Fibroblast of the aortic adventitia (primary cell): ENCODE measurements at regions not wholly inside any gene's neighbourhood (a gene's known extent, or its start where the extent isn't known, plus 50 kb on each side); places are given as distances from the start of the nearest gene placed in this dataset.

Experiments used
- DNase-seq: peaks from one replicate; pipeline ENCODE4 v3.0.0-alpha.2; 2010; ENCODE audit warnings: low read depth
- H3K4me3 ChIP-seq: 2 replicates; pipeline ENCODE4 v1.5.1; 2011; ENCODE audit warnings: low read depth, mild to moderate bottlenecking, control low read depth, low read length, moderate library complexity
- TF ChIP-seq, protein P1 (sequence below): IDR thresholded peaks from 2 replicates; pipeline ENCODE4 v1.5.1; 2011; ENCODE audit warnings: mild to moderate bottlenecking, low read length, control low read depth, inconsistent platforms; ENCODE audit not compliant: insufficient read depth

DNA sequence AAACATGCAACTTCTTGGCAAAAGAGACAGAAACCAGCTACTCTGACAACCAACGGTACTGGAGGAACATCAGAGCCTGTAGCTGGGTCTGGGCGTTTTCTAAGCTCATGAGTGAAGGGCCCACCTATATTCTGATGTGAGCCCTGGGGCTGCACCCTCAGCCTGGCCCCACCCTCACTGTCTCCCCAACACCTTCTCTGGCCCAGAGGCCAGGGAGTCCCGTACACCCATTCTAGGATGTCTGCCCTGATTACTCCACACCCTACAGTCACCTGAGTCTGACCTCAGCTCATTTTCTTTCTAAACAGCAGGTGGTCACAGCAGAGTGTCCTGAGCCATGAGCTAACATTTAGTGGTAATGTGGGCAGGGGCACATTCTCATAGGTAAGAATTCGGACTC is 439.2 kb downstream of the MATN1 start:
- TF ChIP-seq, protein P1, sequence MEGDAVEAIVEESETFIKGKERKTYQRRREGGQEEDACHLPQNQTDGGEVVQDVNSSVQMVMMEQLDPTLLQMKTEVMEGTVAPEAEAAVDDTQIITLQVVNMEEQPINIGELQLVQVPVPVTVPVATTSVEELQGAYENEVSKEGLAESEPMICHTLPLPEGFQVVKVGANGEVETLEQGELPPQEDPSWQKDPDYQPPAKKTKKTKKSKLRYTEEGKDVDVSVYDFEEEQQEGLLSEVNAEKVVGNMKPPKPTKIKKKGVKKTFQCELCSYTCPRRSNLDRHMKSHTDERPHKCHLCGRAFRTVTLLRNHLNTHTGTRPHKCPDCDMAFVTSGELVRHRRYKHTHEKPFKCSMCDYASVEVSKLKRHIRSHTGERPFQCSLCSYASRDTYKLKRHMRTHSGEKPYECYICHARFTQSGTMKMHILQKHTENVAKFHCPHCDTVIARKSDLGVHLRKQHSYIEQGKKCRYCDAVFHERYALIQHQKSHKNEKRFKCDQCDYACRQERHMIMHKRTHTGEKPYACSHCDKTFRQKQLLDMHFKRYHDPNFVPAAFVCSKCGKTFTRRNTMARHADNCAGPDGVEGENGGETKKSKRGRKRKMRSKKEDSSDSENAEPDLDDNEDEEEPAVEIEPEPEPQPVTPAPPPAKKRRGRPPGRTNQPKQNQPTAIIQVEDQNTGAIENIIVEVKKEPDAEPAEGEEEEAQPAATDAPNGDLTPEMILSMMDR: no peak
- no peak overlapping the region for H3K4me3 ChIP-seq
- no peak for DNase-seq

DNA sequence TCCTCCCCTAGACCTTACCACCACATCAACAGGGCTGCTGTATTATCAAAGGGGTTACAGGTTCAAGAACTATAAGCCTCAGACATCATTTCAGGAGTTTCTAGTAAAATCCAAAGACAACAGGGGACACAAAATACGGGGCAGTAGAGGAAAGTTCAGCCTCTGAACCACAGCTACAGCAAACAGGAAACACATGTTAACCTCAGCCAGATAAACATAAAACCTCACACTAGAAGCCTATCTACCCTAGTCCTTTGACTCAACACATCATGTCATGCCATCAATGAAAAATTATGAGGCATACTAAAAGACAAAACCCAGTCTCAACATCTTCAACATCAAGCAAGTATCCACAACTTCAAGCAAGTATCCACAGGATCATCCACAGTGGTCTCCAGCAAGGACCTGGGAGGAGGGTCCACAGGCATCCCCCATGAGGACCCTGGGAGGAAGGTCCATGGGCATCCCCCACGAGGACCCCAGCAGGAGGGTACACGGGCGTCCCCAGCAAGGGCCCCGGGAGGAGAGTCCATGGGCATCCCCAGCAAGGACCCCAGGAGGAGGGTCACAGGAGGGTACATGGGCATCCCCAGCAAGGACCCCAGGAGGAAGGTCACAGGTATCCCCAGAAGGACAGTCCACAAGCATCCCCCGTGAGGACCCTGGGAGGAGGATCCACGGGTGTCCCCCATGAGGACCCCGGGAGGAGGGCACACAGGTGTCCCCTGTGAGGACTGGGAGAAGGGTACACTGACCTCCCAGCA is 440.0 kb downstream of the MATN1 start:
- no peak for DNase-seq
- H3K4me3 ChIP-seq: no peak overlapping the region
- TF ChIP-seq, protein P1: no peak

DNA sequence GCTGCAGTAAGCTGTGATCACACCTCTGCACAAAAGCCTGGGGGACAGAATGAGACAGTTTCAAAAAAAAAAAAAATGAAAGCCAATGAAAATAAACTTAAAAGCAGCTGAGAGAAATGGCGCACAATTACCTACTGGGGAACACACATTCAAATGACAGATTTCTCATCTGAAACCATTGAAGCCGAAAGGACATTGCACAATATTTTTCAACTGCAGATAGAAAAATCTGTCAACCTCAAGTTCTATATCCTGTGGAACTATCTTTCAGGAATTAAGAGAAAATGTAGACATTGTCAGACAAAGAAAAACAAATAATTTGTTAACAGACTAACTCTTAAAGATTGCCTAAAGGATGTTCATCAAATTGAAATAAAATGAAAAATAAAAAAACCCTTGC is 442.8 kb downstream of the MATN1 start:
- TF ChIP-seq, protein P1: no peak
- no peak overlapping the region for H3K4me3 ChIP-seq
- DNase-seq: no peak

DNA sequence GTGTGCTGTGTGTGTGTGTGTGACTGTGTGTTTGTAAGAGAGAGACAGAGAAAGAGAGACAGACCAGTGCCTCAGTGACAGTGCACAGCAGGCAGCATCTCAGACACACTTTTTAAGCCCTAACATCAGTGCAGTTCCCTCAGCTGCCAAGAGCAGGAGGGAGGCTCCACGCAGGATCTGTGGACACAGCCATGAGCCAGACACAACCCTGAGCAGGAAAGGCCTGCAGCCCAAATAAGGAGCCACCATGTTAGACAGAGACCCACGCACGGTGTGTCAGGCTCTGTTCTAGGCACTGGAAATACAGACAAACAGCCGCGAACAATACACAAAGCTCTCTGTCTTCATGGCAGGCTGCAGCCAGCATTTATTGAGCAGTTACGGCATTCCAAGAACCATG is 445.5 kb downstream of the MATN1 start:
- DNase-seq: no peak
- TF ChIP-seq, protein P1: no peak
- H3K4me3 ChIP-seq: no peak overlapping the region

DNA sequence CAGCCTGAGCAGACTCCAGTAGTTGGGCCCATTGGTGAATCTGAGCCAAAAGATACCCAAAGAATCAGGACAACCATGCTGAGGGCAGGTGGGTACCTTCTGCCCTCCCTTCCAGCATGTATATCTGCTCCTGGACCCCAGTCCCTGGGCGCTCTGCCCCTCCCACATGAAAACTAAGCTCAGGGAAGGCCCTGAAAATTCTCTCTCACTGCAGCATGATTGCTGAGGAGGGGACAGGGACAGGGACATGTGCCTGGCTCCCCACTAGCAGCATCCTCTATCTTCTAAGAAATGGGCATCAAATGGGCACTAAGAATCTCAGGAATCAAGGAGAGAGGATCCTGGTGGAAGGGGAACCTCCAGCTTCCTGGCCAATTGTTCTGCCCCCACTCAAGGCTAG is 446.0 kb downstream of the MATN1 start:
- no peak overlapping the region for H3K4me3 ChIP-seq
- TF ChIP-seq, protein P1: no peak

DNA sequence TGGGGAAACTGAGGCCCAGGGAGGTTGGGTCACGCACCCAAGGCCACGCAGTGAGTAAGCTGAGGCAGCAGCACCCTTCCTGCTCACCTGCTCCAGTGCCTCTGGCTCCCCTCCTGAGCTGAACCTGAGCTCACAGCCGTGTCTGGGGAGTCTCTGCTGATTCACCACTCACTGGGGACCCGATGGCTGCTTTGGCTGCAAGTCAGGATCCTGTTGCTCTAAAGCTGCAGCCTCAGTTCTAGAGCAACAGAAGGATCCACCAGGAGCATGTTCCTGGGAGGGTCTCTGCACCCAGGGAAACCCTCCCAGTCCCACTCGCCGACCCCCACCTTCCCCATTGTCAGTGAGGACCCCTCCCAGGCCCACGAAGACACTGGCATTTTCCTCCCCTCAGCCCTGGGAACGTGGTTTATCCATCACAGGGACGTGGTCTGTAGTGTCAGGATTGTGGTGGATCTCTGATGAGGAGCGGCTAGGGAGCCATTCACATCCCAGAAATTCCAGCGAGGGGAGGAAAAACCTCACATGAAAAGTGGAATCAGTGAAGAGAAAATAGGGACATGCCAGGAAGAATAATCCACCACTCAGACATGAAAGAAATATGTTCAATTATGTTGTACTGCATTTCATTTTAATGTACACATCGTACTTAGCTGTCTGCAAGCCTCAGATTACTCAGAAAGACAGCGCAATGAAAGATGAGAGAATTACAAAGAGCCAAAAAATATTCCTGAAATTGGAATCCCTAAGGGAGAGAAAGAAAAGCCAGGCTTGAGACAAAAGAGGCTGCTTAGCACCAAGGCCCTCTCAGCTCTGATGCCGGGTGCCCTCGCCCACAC is 447.2 kb downstream of the MATN1 start:
- DNase-seq: no peak
- H3K4me3 ChIP-seq: no peak overlapping the region
- TF ChIP-seq, protein P1: no peak

More for the DNA sequence above, 446.0 kb downstream of the MATN1 start:
- no peak for DNase-seq
